ENCODE measurements at regions not wholly inside any gene's neighbourhood (a gene's known extent, or its start where the extent isn't known, plus 50 kb on each side); places are given as distances from the start of the nearest gene placed in this dataset.

GRCh38 chr6:8215631-8216030 lies 113.3 kb upstream of the EEF1E1 start:
- ATAC-seq, result no peak
- DNase-seq, result no peak

GRCh38 chr6:8213995-8214394 lies 111.6 kb upstream of the EEF1E1 start:
- DNase-seq, result no peak
- ATAC-seq, result no peak

GRCh38 chr6:8212720-8213434 lies 110.5 kb upstream of the EEF1E1 start:
- DNase-seq, result no peak

DNA sequence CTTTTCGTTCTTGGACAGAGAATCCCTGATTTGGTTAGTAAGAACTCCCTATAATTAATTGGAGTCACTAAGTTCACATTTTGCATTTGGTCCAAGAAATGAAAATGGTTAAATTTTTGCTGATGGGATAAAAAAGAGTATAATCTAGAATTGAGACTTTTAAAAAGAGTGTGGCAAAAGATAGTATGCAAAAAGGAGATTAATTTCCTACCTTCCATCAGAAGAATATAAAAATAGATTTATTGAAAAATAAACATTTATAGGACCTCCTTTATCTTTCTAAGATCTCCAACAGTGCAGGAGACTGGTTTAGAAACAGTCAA lies 105.5 kb upstream of the EEF1E1 start:
- DNase-seq, result no peak
- ATAC-seq, result no peak

More at GRCh38 chr6:8212720-8213434, 110.5 kb upstream of the EEF1E1 start:
- ATAC-seq, result no peak

- no peak for DNase-seq
Observed at GRCh38 chr6:8207191-8207868, 105.0 kb upstream of the EEF1E1 start.

DNA sequence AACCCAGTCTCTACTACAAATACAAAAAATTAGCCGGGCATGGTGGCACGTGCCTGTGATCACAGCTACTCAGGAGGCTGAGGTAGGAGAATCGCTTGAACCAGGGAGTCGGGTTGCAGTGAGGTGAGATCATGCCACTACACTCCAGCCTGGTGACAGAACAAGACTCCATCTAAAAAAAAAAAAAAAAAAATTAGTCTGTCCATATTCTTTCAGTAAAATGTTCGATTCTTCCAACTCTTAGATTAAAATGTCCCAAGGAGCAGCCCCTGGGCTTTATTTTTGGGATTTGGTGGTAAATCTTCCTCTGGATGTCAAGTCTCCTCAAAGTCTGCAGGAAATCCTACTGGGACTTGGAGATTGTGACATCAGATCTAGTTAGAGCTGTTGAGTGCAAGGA lies 101.0 kb upstream of the EEF1E1 start:
- DNase-seq, result no peak
- no peak for ATAC-seq

More at GRCh38 chr6:8207191-8207868, 105.0 kb upstream of the EEF1E1 start:
- no peak for ATAC-seq

DNA sequence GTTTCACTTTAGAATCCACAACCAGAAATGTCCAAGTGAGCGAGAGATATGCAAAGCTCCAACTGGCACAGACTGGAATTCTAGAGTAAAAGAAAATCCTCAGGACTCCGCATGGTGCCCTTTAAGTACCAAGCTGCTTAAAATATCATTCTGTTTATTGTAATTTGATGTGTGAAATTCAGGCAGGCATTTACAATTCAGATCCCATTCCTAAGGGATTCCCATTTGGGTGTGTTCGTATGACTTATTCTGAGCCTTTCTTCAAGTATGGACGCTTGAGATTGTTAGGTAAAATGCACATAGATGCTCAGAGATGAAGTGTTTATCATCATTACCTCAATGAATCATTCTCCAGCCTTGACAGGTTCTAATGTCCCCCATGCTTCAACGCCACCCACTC lies 99.3 kb upstream of the EEF1E1 start:
- ATAC-seq (no peak), DNase-seq (no peak)

DNA sequence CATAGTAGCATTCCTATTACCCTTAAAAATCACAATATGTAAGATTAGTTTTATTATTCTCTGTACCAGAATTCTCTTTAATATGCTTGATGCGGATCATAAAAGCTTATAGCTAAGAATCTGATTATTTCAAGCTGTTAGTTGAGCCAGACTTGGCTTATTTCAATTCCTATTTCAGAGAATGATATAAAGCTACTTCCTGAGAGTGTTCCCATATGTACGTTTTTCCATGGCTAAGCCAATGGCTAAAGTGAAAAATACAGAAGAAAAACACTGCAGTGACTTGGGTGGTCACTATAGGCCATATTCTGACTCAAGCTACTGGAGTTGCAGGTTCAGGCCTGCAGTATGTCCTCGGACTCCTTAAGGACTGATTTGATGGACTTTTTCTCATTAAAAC lies 97.9 kb upstream of the EEF1E1 start:
- DNase-seq (no peak), ATAC-seq (no peak)

GRCh38 chr6:8195714-8196102 lies 93.4 kb upstream of the EEF1E1 start:
- no peak for ATAC-seq
- no peak for DNase-seq

- peak; percentile 6 for DNase-seq
- ATAC-seq, result no peak
Observed at GRCh38 chr6:8195040-8195713, 92.8 kb upstream of the EEF1E1 start.

- DNase-seq, result no peak
- ATAC-seq, result no peak
Observed at GRCh38 chr6:8194490-8194889, 92.1 kb upstream of the EEF1E1 start.

DNA sequence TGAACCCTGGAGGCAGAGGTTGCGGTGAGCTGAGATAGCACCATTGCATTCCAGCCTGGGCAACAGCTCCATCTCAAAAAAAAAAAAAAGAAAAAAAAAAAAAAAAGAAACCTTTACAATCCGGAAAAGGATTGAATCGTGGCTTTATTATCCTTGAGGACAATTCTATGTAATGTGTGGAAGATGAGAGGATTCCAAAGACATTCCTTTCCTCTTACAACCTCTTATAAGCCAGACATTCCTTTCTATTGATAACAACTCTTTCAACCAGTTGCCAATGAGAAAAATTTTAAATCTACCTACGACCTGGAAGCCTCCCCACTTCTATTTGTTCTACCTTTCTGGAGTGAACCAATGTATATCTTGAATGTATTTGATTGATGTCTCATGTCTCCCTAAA lies 91.2 kb upstream of the EEF1E1 start:
- ATAC-seq, result no peak
- no peak for DNase-seq

GRCh38 chr6:8192597-8192996 lies 90.2 kb upstream of the EEF1E1 start:
- ATAC-seq, result no peak

DNA sequence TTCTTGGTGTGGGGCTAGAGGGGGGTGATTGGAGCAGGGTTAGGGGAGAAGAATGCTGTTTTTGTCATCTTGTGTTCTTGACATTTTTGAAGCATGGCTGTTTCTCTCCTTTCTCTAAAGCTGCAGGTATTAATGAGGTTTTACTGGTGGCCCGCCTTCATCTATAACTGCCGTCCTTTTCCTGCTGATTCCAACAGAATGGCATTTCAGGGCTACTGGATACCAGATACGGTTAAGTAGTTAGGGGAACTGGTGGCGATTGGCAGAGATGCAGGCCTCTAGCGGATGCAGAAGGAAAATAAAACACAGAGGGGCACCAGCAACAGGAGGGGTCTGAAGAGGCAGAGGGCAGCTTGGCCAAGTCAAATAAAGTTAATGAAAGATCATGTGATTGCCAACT lies 89.7 kb upstream of the EEF1E1 start:
- ATAC-seq (no peak), DNase-seq (no peak)

More at GRCh38 chr6:8192597-8192996, 90.2 kb upstream of the EEF1E1 start:
- no peak for DNase-seq

DNA sequence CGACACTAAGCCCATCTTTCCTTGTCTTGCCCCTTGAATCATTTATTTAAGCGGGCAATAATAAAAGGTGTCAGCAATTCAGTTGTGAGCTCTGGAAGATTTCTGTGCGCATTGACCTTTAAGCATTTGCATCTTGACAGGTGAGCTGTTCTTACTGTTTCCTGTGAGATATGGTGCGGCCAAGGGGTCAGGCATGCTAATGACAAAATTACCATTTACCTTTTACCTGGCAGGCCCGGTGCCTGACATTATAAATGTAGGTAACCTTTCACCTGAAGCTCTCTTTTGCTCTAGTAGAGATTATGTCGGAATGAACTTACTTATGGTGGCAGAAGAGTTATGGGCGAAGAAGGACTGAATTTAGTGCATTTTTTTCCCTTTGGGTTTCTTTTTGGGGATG lies 89.3 kb upstream of the EEF1E1 start:
- DNase-seq, result no peak

DNA sequence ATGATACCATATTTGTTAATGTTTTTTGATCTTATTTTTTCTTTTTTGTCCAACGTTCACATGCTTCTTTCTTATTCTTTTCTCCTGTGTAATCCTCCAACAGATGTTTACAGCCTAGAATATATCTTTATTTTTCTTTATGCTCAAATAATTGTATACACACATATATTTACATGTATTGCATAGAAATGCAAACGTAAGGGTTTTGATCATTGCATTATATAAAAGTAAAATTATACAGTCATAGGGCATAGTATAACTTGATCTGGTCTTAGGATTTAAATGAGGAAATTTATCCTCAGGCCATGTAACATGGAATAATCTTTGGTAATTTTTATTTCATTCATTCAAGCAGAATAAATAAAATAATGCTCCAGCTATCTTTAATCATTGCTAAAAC lies 84.9 kb upstream of the EEF1E1 start:
- no peak for ATAC-seq
- no peak for DNase-seq

More for the DNA sequence above, 89.3 kb upstream of the EEF1E1 start:
- ATAC-seq, result no peak

- ATAC-seq (no peak), DNase-seq (no peak)
Observed at GRCh38 chr6:8182902-8183665, 80.7 kb upstream of the EEF1E1 start.

GRCh38 chr6:8181951-8182845 lies 79.8 kb upstream of the EEF1E1 start:
- ATAC-seq (no peak), DNase-seq (no peak)

DNA sequence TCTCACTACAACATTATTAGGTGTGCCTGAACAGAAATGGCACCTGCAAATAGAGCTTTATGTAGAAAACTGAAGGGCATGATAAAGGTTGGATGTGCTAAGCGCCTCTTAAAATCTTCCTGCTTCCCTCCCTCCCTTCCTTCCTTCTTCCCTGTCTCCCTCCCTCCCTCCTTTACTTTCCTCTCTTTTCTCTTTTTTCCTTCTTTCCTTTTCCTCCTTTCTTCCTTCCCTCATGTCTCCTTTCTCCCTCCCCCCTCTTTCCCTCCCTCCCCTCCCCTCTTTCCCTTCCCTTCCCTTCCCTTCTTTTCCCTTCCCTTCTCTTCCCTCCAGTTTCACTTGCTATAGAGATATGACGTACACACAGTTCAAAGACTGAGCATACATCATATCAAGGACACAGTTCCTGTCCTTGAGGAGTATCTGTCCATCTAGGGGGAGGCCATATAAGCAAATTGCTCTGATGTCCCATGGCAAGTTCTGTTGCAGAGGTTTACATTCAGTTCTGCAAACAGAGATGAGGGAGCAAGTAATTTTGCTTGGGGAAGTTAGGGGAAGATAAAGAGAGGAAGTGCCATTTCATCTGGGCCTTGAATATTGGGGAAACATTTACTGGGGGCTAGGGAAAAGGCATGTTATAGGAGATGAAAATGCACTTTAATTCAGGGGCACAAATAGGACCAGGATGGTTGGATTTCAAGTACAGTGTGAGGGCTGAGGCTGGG lies 79.0 kb upstream of the EEF1E1 start:
- no peak for ATAC-seq
- DNase-seq, result no peak

- ATAC-seq (no peak), DNase-seq (no peak)
Observed at GRCh38 chr6:8180327-8181159, 78.2 kb upstream of the EEF1E1 start.

Measured in stimulated activated naive CD8-positive, alpha-beta T cell treated with anti-CD3 and anti-CD28 coated beads, Interleukin-15, Interleukin-2, amounts not matched to agents 100 U/mL and 50 U/mL, for 24 hours (primary cell).